HepG2 (cell line): ENCODE measurements at regions not wholly inside any gene's neighbourhood (a gene's known extent, or its start where the extent isn't known, plus 50 kb on each side); places are given as distances from the start of the nearest gene placed in this dataset.

Experiments
- ATAC-seq: fragments of 200-7000 bp; cut with Tn5 transposase; 3 replicates; pipeline ENCODE4 v1.9.1; 2020; ENCODE audit warnings: mild to moderate bottlenecking, moderate library complexity
- BruUV-seq: library from RNA; stranded (reverse); fragments of 400-500 nt; replicated peaks from 2 replicates; lab custom pipeline; 2021; lab: Mats Ljungman, UMichigan
- CTCF ChIA-PET: fragments of 300-600 bp; formaldehyde crosslinking; extraction: SDS; loops from one replicate; lab custom pipeline; 2021; ENCODE audit warnings: low total read pairs, inconsistent platforms, low intra/inter-chr PET ratio; lab: Yijun Ruan, JAX
- POLR2A ChIA-PET: fragments of 350-600 bp; sonication (Branson Sonifier 250); formaldehyde crosslinking; loops from one replicate; lab custom pipeline; 2020; ENCODE audit warnings: antibody characterized with exemption, inconsistent platforms; lab: Yijun Ruan, JAX
- DNase-seq: peaks from one replicate; pipeline ENCODE4 v3.0.0-alpha.2; 2015; ENCODE audit warnings: low spot score
- FAIRE-seq: peaks from 3 replicates; lab custom pipeline; 2011; peaks lifted over from hg19 to GRCh38; lab: Jason Lieb, UNC
- H2AFZ ChIP-seq: one replicate; pipeline ENCODE4 v1.6.1; 2011; ENCODE audit warnings: low read length, inconsistent platforms
- H3K27ac ChIP-seq: fragments of 300-600 bp; 3 replicates; pipeline ENCODE4 v1.8.0; 2011; ENCODE audit warnings: mixed run types, mild to moderate bottlenecking, mixed read lengths, low read length, inconsistent platforms; ENCODE audit not compliant: insufficient read depth; ENCODE audit errors: extremely low read length
- H3K27me3 ChIP-seq, 2 experiments: fragments of 200-600 bp in 1 of 2; 2 replicates in 1 of 2; 3 replicates in 1 of 2; pipeline versions ENCODE4 v1.6.0 to v1.8.0; 2011; ENCODE audit warnings: low read length in 2 of 2, mild to moderate bottlenecking in 2 of 2, moderate library complexity in 2 of 2, inconsistent platforms in 1 of 2; ENCODE audit not compliant: insufficient read depth in 2 of 2, control insufficient read depth in 1 of 2
- H3K36me3 ChIP-seq, 2 experiments: fragments of 200-600 bp in 1 of 2; replicated peaks in 1 of 2; 2 replicates in 1 of 2; 3 replicates in 1 of 2; pipeline versions ENCODE4 v1.5.1 to v1.8.0; 2011; ENCODE audit warnings: low read length in 2 of 2, inconsistent platforms in 1 of 2; ENCODE audit not compliant: insufficient read depth in 2 of 2, control insufficient read depth in 1 of 2
- H3K4me1 ChIP-seq: 2 replicates; pipeline ENCODE4 v1.5.1; 2012; ENCODE audit warnings: low read length, inconsistent platforms; ENCODE audit not compliant: insufficient read depth
- H3K4me2 ChIP-seq: 2 replicates; pipeline ENCODE4 v1.6.0; 2011; ENCODE audit warnings: low read depth, low read length, inconsistent platforms
- H3K4me3 ChIP-seq, 3 experiments: fragments of 200-600 bp in 1 of 3; sonication (generic), shearing (Covaris generic) in 1 of 3; replicated peaks in 1 of 3; 2 replicates each; pipeline ENCODE4 v1.5.1; 2011 to 2016; ENCODE audit warnings: low read length in 3 of 3, inconsistent platforms in 2 of 3, low read depth in 2 of 3, mild to moderate bottlenecking in 2 of 3, control low read depth in 1 of 3, mixed read lengths in 1 of 3; ENCODE audit not compliant: insufficient read depth in 1 of 3
- H3K79me2 ChIP-seq: one replicate; pipeline ENCODE4 v1.6.1; 2011; ENCODE audit warnings: low read length, inconsistent platforms; ENCODE audit not compliant: insufficient read depth
- H3K9ac ChIP-seq: 2 replicates; pipeline ENCODE4 v1.6.0; 2011; ENCODE audit warnings: mild to moderate bottlenecking, low read depth, low read length, inconsistent platforms; ENCODE audit not compliant: insufficient read depth
- H3K9me3 ChIP-seq: 2 replicates; pipeline ENCODE4 v1.5.1; 2012; ENCODE audit warnings: mild to moderate bottlenecking, low read length
- H4K20me1 ChIP-seq: 2 replicates; pipeline ENCODE4 v1.6.0; 2011; ENCODE audit warnings: inconsistent platforms, mild to moderate bottlenecking, low read length, moderate library complexity; ENCODE audit not compliant: insufficient read depth
- HMG20A ChIP-seq: IDR thresholded peaks from 2 replicates; pipeline ENCODE4 v1.6.1; 2016; ENCODE audit warnings: borderline replicate concordance
- MAFF ChIP-seq: IDR thresholded peaks from 2 replicates; pipeline ENCODE4 v1.6.1; 2011; ENCODE audit warnings: low read depth, low read length, improper control_type of control experiment
- MAFK ChIP-seq, 2 experiments: IDR thresholded peaks in 1 of 2; conservative IDR thresholded peaks in 1 of 2; 2 replicates each; pipeline ENCODE4 v1.6.1; 2011; ENCODE audit warnings: improper control_type of control experiment in 2 of 2, low read length in 2 of 2
- WGBS: methylation state at CpG from one replicate; pipeline ENCODE4 v1.1.6; 2017; ENCODE audit warnings: low lambda C conversion rate; 5-methylcytosine and 5-hydroxymethylcytosine counted together
- in situ Hi-C: cut with HindIII; loops from 2 replicates; pipeline ENCODE4 v1.10.0; 2017; ENCODE audit warnings: low pct_unique_long_range_greater_than_20kb; ENCODE audit not compliant: extremely low pct_ligation_motif_present
- intact Hi-C: fragments of 100-400 bp; cut with micrococcal nuclease; formaldehyde crosslinking; loops from one replicate; pipeline ENCODE4 v1.10.0; 2022; ENCODE audit not compliant: unreplicated experiment
- TF ChIP-seq, protein P1 (sequence below): sonication (generic); formaldehyde crosslinking; IDR thresholded peaks from 2 replicates; pipeline ENCODE4 v1.4.0; 2020; ENCODE audit warnings: missing genetic modification reagents, borderline replicate concordance
- TF ChIP-seq, protein P2 (sequence below): sonication (generic); formaldehyde crosslinking; IDR thresholded peaks from 2 replicates; pipeline ENCODE4 v1.8.0; 2022; ENCODE audit warnings: mild to moderate bottlenecking, missing genetic modification reagents, moderate library complexity
- TF ChIP-seq, protein P3 (sequence below): sonication (generic); formaldehyde crosslinking; IDR thresholded peaks from 2 replicates; pipeline ENCODE4 v1.9.0; 2021; ENCODE audit warnings: missing genetic modification reagents, mild to moderate bottlenecking, borderline replicate concordance
- TF ChIP-seq, protein P4 (sequence below): sonication (generic); formaldehyde crosslinking; IDR thresholded peaks from 2 replicates; pipeline ENCODE4 v1.8.0; 2022; ENCODE audit warnings: missing genetic modification reagents, mild to moderate bottlenecking, borderline replicate concordance

DNA sequence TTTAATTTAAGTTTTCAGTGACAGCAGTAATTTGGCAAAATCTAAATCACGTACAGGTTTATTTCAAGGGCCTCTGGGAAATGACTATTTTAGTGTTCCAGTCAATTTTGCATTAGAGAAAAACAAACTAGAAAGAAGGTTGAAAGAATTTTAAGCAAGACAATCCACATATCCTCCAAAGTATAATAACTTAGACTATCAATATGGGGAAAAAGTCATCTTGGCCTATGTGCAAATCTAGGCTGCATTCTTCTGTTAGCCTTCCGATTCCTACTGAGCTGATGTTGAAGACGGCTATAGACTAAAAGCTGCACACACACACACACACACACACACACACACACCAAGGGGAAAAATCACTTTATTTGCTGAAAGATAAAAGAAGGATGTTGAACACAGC is 81.3 kb downstream of the SLITRK6 start (continued):
- TF ChIP-seq, protein P1, sequence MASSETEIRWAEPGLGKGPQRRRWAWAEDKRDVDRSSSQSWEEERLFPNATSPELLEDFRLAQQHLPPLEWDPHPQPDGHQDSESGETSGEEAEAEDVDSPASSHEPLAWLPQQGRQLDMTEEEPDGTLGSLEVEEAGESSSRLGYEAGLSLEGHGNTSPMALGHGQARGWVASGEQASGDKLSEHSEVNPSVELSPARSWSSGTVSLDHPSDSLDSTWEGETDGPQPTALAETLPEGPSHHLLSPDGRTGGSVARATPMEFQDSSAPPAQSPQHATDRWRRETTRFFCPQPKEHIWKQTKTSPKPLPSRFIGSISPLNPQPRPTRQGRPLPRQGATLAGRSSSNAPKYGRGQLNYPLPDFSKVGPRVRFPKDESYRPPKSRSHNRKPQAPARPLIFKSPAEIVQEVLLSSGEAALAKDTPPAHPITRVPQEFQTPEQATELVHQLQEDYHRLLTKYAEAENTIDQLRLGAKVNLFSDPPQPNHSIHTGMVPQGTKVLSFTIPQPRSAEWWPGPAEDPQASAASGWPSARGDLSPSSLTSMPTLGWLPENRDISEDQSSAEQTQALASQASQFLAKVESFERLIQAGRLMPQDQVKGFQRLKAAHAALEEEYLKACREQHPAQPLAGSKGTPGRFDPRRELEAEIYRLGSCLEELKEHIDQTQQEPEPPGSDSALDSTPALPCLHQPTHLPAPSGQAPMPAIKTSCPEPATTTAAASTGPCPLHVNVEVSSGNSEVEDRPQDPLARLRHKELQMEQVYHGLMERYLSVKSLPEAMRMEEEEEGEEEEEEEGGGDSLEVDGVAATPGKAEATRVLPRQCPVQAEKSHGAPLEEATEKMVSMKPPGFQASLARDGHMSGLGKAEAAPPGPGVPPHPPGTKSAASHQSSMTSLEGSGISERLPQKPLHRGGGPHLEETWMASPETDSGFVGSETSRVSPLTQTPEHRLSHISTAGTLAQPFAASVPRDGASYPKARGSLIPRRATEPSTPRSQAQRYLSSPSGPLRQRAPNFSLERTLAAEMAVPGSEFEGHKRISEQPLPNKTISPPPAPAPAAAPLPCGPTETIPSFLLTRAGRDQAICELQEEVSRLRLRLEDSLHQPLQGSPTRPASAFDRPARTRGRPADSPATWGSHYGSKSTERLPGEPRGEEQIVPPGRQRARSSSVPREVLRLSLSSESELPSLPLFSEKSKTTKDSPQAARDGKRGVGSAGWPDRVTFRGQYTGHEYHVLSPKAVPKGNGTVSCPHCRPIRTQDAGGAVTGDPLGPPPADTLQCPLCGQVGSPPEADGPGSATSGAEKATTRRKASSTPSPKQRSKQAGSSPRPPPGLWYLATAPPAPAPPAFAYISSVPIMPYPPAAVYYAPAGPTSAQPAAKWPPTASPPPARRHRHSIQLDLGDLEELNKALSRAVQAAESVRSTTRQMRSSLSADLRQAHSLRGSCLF, result no peak
- TF ChIP-seq, protein P2, sequence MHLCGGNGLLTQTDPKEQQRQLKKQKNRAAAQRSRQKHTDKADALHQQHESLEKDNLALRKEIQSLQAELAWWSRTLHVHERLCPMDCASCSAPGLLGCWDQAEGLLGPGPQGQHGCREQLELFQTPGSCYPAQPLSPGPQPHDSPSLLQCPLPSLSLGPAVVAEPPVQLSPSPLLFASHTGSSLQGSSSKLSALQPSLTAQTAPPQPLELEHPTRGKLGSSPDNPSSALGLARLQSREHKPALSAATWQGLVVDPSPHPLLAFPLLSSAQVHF (CRISPR knock-in tag), result no peak
- TF ChIP-seq, all 625 proteins: peak for 0

DNA sequence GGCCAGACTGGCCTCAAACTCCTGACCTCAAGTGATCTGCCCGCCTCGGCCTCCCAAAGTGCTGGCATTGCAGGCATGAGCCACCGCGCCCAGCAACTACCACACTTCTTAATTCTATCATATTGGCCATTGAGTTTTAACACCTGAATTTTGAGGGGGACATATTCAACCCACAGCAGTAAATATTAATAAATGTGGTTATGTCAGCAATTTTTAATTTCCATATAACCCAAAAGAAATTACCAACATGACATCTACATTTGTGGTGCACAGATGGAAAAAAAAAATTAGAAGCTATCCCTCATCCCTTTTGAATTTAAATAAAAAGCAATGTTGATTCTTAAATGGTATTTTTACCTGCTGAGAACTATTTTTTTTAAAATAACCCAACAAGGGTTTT is 88.7 kb downstream of the SLITRK6 start:
- no peaks in the 10 kb centered on the region for H3K79me2 ChIP-seq
- H3K4me3 ChIP-seq, result no peak overlapping the region
- H3K9ac ChIP-seq, result no peak overlapping the region
- H4K20me1 ChIP-seq, result no peaks in the 10 kb centered on the region
- no peak for DNase-seq
- H3K4me1 ChIP-seq, result no peaks in the 10 kb centered on the region
- WGBS, result 50% methylated on average over 4 of the region's 4 CpGs
- H3K4me2 ChIP-seq, result no peak overlapping the region
- H3K36me3 ChIP-seq, result no peaks in the 10 kb centered on the region
- intact Hi-C loops (no loop called here), in situ Hi-C loops (no loop called here)
- no peak for FAIRE-seq
- H3K27me3 ChIP-seq, result no peaks in the 10 kb centered on the region
- CTCF ChIA-PET, result no interaction called here
- no peak for ATAC-seq
- H3K9me3 ChIP-seq, result no peaks in the 10 kb centered on the region
- TF ChIP-seq, protein P3, sequence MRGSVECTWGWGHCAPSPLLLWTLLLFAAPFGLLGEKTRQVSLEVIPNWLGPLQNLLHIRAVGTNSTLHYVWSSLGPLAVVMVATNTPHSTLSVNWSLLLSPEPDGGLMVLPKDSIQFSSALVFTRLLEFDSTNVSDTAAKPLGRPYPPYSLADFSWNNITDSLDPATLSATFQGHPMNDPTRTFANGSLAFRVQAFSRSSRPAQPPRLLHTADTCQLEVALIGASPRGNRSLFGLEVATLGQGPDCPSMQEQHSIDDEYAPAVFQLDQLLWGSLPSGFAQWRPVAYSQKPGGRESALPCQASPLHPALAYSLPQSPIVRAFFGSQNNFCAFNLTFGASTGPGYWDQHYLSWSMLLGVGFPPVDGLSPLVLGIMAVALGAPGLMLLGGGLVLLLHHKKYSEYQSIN, result no peak
- peak; percentile 52 to 78; a peak in 3 of 4 replicates for TF ChIP-seq MAFK (conservative IDR thresholded peaks at IDR 0.05 in 1 of 2, IDR thresholded peaks at IDR 0.05 in 1 of 2; ENCODE audit: low read length in 2 of 2)
- TF ChIP-seq, protein P4, sequence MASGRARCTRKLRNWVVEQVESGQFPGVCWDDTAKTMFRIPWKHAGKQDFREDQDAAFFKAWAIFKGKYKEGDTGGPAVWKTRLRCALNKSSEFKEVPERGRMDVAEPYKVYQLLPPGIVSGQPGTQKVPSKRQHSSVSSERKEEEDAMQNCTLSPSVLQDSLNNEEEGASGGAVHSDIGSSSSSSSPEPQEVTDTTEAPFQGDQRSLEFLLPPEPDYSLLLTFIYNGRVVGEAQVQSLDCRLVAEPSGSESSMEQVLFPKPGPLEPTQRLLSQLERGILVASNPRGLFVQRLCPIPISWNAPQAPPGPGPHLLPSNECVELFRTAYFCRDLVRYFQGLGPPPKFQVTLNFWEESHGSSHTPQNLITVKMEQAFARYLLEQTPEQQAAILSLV (CRISPR knock-in tag), result no peak
- peak; percentile 70 for TF ChIP-seq MAFF
- no peak for TF ChIP-seq HMG20A (CRISPR knock-in tag)
- no TSS peak for BruUV-seq
- H3K27ac ChIP-seq, result no peak overlapping the region
- H2AFZ ChIP-seq, result no peak overlapping the region
- POLR2A ChIA-PET, result no interaction called here
